Stimulated activated naive CD8-positive, alpha-beta T cell treated with anti-CD3 and anti-CD28 coated beads, Interleukin-15, amount 100 ng/mL, for 72 hours (primary cell): ENCODE measurements at regions not wholly inside any gene's neighbourhood (a gene's known extent, or its start where the extent isn't known, plus 50 kb on each side); places are given as distances from the start of the nearest gene placed in this dataset.

Experiments used
- ATAC-seq: fragments of 150-1000 bp; cut with Tn5 transposase; 2 replicates; pipeline ENCODE4 v1.10.0; 2021; ENCODE audit warnings: mild to moderate bottlenecking, moderate library complexity
- DNase-seq, 2 donors: peaks; one replicate each; pipeline ENCODE4 v3.0.0; 2021 to 2022
- H3K27ac Mint-ChIP-seq, 2 donors: one replicate each; pipeline ENCODE4 v1.8.0; 2022; ENCODE audit warnings: mild to moderate bottlenecking in 2 of 2, mixed read lengths in 2 of 2, moderate library complexity in 2 of 2
- H3K27me3 Mint-ChIP-seq: one replicate; pipeline ENCODE4 v1.8.0; 2022; ENCODE audit warnings: mixed read lengths
- H3K4me1 Mint-ChIP-seq: one replicate; pipeline ENCODE4 v1.8.0; 2022; ENCODE audit warnings: mild to moderate bottlenecking, mixed read lengths
- H3K4me3 Mint-ChIP-seq, 2 donors: one replicate each; pipeline ENCODE4 v1.8.0; 2022; ENCODE audit warnings: mild to moderate bottlenecking in 2 of 2, mixed read lengths in 2 of 2, moderate library complexity in 1 of 2
- H3K9me3 Mint-ChIP-seq, 2 donors: one replicate each; pipeline ENCODE4 v1.8.0; 2022; ENCODE audit warnings: mixed read lengths in 2 of 2

DNA sequence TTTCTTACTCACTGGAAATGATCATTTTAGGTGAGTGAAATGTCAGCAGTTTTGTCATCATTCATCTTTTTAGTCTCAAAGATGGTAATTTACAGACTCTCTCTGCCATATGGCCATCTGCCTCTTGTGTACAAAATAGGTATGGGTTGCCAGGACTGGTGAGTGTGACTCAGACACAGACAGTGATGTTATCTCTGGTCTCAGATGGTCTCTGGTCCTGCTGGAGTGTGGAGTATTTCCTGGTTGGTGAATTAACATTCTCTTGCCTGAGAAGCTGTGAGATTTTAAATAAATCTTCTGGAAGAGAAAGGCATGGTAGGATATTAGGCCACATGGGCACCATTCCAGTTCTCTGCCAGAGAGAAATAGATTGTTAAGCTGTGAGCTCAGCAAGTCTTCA lies 207.0 kb downstream of the ATP23 start:
- no peak for DNase-seq
- Mint-ChIP-seq H3K27me3 (peaks cover 8% of the 10 kb centered on the region), H3K9me3 (peaks cover 13 to 17% of the 10 kb centered on the region in 2 donors), H3K27ac (no peak overlapping the region), H3K4me1 (no peaks in the 10 kb centered on the region), H3K4me3 (no peak overlapping the region)
- ATAC-seq = no peak

GRCh38 chr12:58148976-58149375 lies 207.6 kb downstream of the ATP23 start:
- Mint-ChIP-seq H3K4me3 (no peak overlapping the region), H3K27me3 (peaks cover 8% of the 10 kb centered on the region), H3K27ac (peak overlapping the region in 1 of 2 donors; percentile 22), H3K9me3 (peaks cover 13 to 17% of the 10 kb centered on the region in 2 donors), H3K4me1 (no peaks in the 10 kb centered on the region)
- no peak for DNase-seq
- no peak for ATAC-seq

DNA sequence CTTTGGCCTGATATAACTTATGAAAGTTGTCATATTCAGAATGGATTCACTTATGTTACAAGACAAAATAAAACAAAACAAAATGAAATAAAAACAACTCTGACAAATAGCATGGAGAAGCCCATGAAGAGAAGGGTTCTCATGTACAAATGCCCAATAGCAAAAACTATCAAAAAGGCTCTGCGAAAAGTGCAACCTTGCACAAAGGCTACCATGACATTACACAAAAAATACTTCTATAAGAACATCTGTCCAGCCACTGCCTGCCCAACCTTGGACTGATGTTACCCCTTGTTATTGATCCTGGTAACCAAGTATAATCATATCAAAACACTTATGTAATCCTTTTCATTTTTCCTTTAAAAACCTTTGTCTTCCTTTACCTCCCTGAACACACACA lies 213.0 kb downstream of the ATP23 start:
- H3K27ac Mint-ChIP-seq = no peak overlapping the region
- no peak overlapping the region for H3K4me3 Mint-ChIP-seq
- H3K4me1 Mint-ChIP-seq = no peaks in the 10 kb centered on the region
- H3K9me3 Mint-ChIP-seq = no peaks in the 10 kb centered on the region
- ATAC-seq (no peak), DNase-seq (no peak)
- H3K27me3 Mint-ChIP-seq = peaks cover 7% of the 10 kb centered on the region

DNA sequence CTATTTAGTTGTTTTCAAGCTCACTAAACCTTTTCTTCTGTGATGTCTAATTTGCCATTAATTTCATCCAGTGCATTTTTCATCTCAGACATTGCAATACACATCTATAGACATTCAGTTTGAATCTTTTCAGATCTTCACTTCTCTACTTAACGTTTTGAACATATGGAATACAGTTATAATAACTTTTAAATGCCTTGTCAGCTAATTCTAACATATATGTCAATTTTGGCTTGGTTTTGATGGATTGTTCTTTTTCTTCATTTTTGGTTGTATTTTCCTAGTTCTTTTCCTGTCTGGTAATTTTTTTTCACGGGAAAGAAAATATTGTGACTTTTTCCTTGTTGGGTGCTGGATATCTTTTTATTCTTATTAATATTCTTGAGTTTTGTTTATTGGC lies 215.3 kb downstream of the ATP23 start:
- no peak for ATAC-seq
- H3K4me3 Mint-ChIP-seq = no peak overlapping the region
- H3K27me3 Mint-ChIP-seq = peaks cover 8% of the 10 kb centered on the region
- no peak overlapping the region for H3K27ac Mint-ChIP-seq
- DNase-seq = no peak
- no peaks in the 10 kb centered on the region for H3K9me3 Mint-ChIP-seq
- no peaks in the 10 kb centered on the region for H3K4me1 Mint-ChIP-seq

DNA sequence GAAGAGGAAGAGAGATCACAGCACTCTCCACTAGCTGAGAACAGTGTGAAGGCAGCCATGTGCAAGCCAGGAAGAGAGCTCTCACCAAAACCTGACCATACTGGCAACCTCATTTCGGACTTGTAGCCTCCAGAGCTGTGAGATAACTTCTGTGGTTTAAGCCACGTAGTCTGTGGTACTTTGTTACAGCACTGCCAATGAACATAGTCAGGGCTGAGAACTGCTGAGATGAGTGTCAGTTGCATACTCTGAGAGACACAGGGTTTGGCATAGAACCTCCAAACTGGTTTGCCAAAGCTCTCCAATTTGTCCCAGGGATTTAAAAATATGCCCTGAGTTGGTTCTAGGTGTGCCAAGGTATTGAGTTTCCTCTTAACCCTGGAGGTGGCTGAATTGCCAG lies 218.6 kb downstream of the ATP23 start:
- no peak for DNase-seq
- Mint-ChIP-seq H3K4me1 (no peaks in the 10 kb centered on the region), H3K27ac (no peak overlapping the region), H3K27me3 (peaks cover 8% of the 10 kb centered on the region), H3K4me3 (no peak overlapping the region), H3K9me3 (no peaks in the 10 kb centered on the region)
- no peak for ATAC-seq

DNA sequence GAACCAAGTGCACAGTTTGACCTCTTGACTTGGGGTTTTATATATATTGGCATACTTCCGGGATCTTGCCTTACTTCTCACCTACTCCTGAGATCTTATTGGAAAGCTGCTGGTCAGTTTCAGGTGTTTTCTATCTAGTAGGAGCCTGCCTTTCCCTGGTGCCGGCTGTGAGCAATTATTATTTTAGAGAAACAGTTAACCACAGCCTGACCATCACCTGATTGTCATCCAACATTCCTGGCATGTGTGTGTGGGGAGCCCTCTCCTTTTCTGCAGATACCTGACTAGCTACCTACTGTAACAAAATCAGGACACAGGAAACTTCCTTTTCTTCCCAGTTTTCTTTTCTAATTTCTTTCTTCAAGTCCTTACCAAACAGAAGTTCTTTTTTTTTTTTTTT lies 220.4 kb downstream of the ATP23 start:
- peaks cover 15% of the 10 kb centered on the region for H3K27me3 Mint-ChIP-seq
- H3K9me3 Mint-ChIP-seq = no peaks in the 10 kb centered on the region
- H3K27ac Mint-ChIP-seq = no peak overlapping the region
- ATAC-seq (no peak), DNase-seq (no peak)
- no peak overlapping the region for H3K4me3 Mint-ChIP-seq
- H3K4me1 Mint-ChIP-seq = no peaks in the 10 kb centered on the region

DNA sequence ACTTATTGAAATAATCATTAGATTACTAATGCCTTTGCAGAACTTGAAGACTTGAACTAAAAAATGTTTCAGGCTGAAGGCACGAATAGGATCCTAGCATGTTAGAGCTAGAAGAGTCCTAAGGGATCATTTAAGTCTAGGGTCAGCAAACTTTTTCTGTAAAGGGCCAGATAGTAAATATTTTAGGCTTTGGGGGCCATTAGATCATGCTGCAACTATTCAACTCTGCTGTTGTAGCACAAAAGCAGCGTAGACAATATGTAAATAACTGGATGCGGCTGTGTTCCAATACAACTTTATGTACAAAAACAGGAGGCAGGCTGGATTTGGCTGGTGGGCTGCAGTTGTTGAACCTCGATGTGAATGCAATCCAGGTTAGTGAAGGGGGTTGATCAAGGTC lies 221.7 kb downstream of the ATP23 start:
- H3K4me3 Mint-ChIP-seq = no peak overlapping the region
- no peak for DNase-seq
- no peaks in the 10 kb centered on the region for H3K4me1 Mint-ChIP-seq
- no peak overlapping the region for H3K27ac Mint-ChIP-seq
- no peaks in the 10 kb centered on the region for H3K9me3 Mint-ChIP-seq
- ATAC-seq = no peak
- peaks cover 15% of the 10 kb centered on the region for H3K27me3 Mint-ChIP-seq

GRCh38 chr12:58166643-58167042 lies 225.3 kb downstream of the ATP23 start:
- H3K9me3 Mint-ChIP-seq = no peaks in the 10 kb centered on the region
- no peaks in the 10 kb centered on the region for H3K4me1 Mint-ChIP-seq
- H3K4me3 Mint-ChIP-seq = no peak overlapping the region
- DNase-seq (no peak), ATAC-seq (no peak)
- no peak overlapping the region for H3K27ac Mint-ChIP-seq
- H3K27me3 Mint-ChIP-seq = peaks cover 16% of the 10 kb centered on the region

- Mint-ChIP-seq H3K4me1 (no peaks in the 10 kb centered on the region), H3K27ac (no peak overlapping the region), H3K4me3 (no peak overlapping the region), H3K27me3 (peaks cover 16% of the 10 kb centered on the region), H3K9me3 (no peaks in the 10 kb centered on the region)
- DNase-seq (no peak), ATAC-seq (no peak)
Observed at GRCh38 chr12:58167622-58168021, 226.3 kb downstream of the ATP23 start.

DNA sequence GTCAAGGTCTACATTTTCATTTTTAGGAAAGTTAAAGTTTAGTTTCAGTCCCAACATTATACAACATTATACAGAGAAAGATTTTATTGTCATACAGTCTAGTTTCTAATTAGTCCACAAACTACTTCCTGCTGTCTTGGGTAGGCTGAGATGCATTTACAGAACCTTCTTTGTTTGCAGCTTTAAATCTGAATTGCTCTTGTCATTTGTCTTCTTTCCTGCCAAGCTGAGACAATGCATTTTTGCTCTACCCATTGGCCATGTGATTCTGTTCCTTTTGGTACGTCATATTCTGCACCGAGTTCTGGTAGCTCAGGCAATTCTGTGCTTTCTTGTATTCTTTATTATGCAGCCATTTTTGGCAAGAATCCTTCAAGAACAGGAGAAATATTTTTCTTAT lies 228.5 kb downstream of the ATP23 start:
- H3K9me3 Mint-ChIP-seq = no peaks in the 10 kb centered on the region
- no peak for DNase-seq

GRCh38 chr12:58171914-58172313 lies 230.5 kb downstream of the ATP23 start:
- Mint-ChIP-seq H3K9me3 (no peaks in the 10 kb centered on the region), H3K27ac (no peak overlapping the region), H3K4me1 (no peaks in the 10 kb centered on the region), H3K4me3 (no peak overlapping the region), H3K27me3 (peaks cover 25% of the 10 kb centered on the region)
- ATAC-seq (no peak), DNase-seq (no peak)

More for the DNA sequence above, 228.5 kb downstream of the ATP23 start:
- ATAC-seq = no peak
- H3K27ac Mint-ChIP-seq = no peak overlapping the region
- H3K27me3 Mint-ChIP-seq = peaks cover 25% of the 10 kb centered on the region
- no peak overlapping the region for H3K4me3 Mint-ChIP-seq
- no peaks in the 10 kb centered on the region for H3K4me1 Mint-ChIP-seq

GRCh38 chr12:58172433-58173073 lies 231.2 kb downstream of the ATP23 start:
- Mint-ChIP-seq H3K27ac (no peak overlapping the region), H3K4me1 (no peaks in the 10 kb centered on the region), H3K9me3 (no peaks in the 10 kb centered on the region), H3K4me3 (no peak overlapping the region), H3K27me3 (peaks cover 32% of the 10 kb centered on the region)
- ATAC-seq (no peak), DNase-seq (no peak)

DNA sequence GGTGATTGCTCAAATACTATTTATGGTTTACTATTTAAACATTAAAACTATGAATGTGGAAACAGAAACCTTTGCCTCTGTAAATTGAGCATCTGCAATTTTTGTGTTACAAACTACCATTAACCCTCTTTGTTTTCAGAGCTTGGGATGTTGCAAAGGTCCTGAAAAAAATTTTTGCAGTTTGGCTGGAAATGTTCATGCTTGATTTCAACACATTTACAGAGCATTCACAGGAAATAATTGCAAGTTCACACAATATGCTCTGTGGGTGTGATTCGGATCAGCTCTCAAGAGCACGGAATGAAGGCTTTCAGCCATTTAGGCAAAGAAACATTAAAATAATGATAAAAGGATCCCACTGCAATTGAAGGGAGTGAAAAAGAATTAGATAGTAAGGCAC lies 232.9 kb downstream of the ATP23 start:
- no peak for DNase-seq
- no peak for ATAC-seq
- H3K27ac Mint-ChIP-seq = no peak overlapping the region
- H3K9me3 Mint-ChIP-seq = no peaks in the 10 kb centered on the region
- no peaks in the 10 kb centered on the region for H3K4me1 Mint-ChIP-seq
- peaks cover 35% of the 10 kb centered on the region for H3K27me3 Mint-ChIP-seq
- no peak overlapping the region for H3K4me3 Mint-ChIP-seq

DNA sequence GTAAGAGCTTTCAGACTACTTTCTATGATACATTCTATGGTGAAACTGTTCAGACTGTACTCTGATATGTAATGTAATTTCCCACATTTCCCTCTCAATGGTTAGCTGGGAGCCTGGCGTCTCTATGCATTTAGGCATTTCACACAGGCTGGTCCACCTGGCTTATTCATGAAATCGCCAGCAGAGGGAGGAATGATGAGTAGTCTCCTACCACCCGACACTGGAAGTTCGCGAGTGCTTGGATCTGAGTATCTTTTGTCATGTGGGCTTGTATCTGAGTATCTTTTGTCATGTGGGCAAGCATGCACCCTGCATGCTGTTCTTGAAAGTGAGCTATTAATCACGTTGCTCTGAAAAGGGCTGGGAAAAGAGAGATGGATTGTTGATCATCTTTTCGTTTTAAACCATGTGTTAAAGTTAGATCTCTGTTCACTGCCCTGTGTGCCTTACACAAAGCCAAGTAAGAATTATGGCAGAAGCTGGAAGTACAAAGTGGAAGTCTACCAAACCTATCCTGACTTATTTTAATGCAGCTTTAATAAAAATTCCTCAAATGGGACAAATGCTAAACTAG lies 235.0 kb downstream of the ATP23 start:
- H3K4me1 Mint-ChIP-seq = no peaks in the 10 kb centered on the region
- peaks cover 40% of the 10 kb centered on the region for H3K27me3 Mint-ChIP-seq
- no peak overlapping the region for H3K27ac Mint-ChIP-seq
- ATAC-seq (no peak), DNase-seq (no peak)
- no peaks in the 10 kb centered on the region for H3K9me3 Mint-ChIP-seq
- H3K4me3 Mint-ChIP-seq = no peak overlapping the region

GRCh38 chr12:58177366-58177765 lies 236.0 kb downstream of the ATP23 start:
- no peaks in the 10 kb centered on the region for H3K9me3 Mint-ChIP-seq
- no peaks in the 10 kb centered on the region for H3K4me1 Mint-ChIP-seq
- no peak overlapping the region for H3K4me3 Mint-ChIP-seq
- peaks cover 46% of the 10 kb centered on the region for H3K27me3 Mint-ChIP-seq
- no peak for DNase-seq
- no peak overlapping the region for H3K27ac Mint-ChIP-seq
- no peak for ATAC-seq

DNA sequence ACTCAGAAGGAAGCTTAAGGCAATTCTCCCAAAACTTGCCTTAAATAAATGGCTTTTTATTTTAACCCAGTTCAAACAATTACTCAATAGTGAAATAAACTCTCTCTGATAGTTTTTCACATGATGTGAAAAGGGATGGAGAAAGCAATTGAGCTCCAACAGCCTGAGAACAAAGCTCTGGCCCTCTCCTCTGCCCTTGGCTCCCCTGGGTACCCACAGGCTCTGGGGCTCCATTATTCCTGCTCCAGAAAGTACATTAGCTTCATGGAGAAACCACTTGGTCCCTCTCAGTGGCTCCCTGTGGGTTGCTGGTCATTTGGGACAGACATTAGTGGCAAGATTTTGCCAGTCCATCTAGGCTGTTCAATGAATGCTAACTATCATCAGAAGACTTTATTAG lies 242.8 kb downstream of the ATP23 start:
- Mint-ChIP-seq H3K27ac (no peak overlapping the region), H3K27me3 (peaks cover 19% of the 10 kb centered on the region), H3K4me1 (no peaks in the 10 kb centered on the region), H3K9me3 (peaks cover 12 to 21% of the 10 kb centered on the region in 2 donors), H3K4me3 (no peak overlapping the region)
- DNase-seq (no peak), ATAC-seq (no peak)

DNA sequence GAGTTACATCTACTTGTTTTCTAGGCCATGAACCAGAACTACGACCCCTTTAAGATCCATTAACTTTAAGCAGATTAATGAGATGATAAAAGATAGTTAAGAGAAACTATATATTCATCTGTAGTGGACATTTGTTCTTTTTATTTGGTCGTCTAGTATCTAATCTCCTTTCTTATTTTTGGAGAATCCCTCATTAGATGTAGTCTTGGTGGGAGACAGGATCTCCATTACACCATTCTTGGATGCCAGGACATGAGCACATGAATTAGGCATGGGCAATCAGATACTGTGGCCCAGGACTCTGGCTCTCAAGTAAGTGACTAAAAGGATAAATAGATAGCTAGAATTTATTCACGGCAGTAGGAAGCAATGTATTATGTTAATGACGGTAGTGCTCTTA lies 245.0 kb downstream of the ATP23 start:
- peaks cover 6% of the 10 kb centered on the region for H3K27me3 Mint-ChIP-seq

More for the DNA sequence above, 245.0 kb downstream of the ATP23 start:
- H3K9me3 Mint-ChIP-seq = peaks cover 12 to 21% of the 10 kb centered on the region in 2 donors
- no peak overlapping the region for H3K4me3 Mint-ChIP-seq
- no peak overlapping the region for H3K27ac Mint-ChIP-seq
- no peaks in the 10 kb centered on the region for H3K4me1 Mint-ChIP-seq
- no peak for DNase-seq
- ATAC-seq = no peak
